ENCODE measurements at regions not wholly inside any gene's neighbourhood (a gene's known extent, or its start where the extent isn't known, plus 50 kb on each side); places are given as distances from the start of the nearest gene placed in this dataset.

DNA sequence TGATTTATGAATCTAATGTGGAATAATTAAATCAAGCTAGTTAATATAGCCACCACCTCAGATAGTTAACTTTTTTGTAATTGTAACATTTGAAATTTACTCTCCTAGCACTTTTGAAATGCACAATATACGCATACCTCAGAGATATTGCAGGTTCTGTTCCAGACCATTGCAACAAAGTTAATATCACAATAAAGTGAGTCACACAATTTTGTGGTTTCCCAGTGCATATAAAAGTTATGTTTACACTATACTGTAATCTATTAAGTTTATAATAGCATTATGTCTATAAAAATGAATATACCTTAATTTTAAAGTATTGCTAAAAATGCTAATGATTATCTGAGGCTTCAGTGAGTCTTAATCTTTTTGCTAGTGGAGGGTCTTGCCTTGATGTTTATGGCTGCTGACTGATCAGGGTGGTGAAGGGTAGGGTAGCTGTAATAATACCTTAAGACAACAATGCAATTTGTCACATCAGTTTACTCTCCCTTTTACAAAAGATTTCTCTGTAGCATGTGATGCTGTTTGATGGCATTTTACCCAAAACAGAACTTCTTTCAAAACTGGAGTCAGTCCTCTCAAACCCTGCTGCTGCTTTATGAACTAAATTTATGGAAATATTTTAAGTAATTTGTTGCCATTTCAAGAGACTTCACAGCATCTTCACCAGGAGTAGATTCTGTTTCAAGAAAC lies 235.1 kb upstream of the ADAMTSL1 start (continued):
- no peak for TF ChIP-seq ZFP41 (CRISPR knock-in tag; IDR thresholded peaks at IDR 0.05; ENCODE audit: borderline replicate concordance)
- TF ChIP-seq NFYC (CRISPR knock-in tag; IDR thresholded peaks at IDR 0.05), result no peak
- TF ChIP-seq, protein P1, sequence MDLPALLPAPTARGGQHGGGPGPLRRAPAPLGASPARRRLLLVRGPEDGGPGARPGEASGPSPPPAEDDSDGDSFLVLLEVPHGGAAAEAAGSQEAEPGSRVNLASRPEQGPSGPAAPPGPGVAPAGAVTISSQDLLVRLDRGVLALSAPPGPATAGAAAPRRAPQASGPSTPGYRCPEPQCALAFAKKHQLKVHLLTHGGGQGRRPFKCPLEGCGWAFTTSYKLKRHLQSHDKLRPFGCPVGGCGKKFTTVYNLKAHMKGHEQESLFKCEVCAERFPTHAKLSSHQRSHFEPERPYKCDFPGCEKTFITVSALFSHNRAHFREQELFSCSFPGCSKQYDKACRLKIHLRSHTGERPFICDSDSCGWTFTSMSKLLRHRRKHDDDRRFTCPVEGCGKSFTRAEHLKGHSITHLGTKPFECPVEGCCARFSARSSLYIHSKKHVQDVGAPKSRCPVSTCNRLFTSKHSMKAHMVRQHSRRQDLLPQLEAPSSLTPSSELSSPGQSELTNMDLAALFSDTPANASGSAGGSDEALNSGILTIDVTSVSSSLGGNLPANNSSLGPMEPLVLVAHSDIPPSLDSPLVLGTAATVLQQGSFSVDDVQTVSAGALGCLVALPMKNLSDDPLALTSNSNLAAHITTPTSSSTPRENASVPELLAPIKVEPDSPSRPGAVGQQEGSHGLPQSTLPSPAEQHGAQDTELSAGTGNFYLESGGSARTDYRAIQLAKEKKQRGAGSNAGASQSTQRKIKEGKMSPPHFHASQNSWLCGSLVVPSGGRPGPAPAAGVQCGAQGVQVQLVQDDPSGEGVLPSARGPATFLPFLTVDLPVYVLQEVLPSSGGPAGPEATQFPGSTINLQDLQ (CRISPR knock-in tag; IDR thresholded peaks at IDR 0.05), result no peak

DNA sequence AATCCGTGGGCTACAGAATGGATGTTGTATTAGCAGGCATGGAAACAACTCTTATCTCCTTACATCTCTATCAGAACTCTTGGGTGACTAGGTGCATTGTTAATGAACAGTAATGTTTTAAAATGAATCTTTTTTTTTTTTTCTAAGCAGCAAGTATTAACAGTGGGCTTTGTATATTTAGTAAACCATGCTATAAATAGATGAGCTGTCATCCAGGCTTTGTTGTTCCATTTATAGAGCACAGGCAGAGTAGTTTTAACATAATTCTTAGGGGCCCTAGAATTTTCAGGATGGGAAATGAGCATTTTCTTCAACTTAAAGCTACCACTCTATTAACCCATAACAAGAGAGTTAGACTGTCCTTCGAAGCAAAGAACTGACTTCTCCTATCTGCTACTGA lies 233.7 kb upstream of the ADAMTSL1 start:
- FAIRE-seq, result no peak
- intact Hi-C loops (cut with micrococcal nuclease; ENCODE audit: unreplicated experiment), result no loop called here
- POLR2A ChIA-PET, result no interaction called here
- no peak overlapping the region for H3K4me3 ChIP-seq (replicated peaks in 1 of 3; ENCODE audit: insufficient read depth in 1 of 3, low read depth in 2 of 3, low read length in 3 of 3)
- H3K4me2 ChIP-seq (ENCODE audit: low read depth, low read length), result no peak overlapping the region
- TF ChIP-seq, protein P2, sequence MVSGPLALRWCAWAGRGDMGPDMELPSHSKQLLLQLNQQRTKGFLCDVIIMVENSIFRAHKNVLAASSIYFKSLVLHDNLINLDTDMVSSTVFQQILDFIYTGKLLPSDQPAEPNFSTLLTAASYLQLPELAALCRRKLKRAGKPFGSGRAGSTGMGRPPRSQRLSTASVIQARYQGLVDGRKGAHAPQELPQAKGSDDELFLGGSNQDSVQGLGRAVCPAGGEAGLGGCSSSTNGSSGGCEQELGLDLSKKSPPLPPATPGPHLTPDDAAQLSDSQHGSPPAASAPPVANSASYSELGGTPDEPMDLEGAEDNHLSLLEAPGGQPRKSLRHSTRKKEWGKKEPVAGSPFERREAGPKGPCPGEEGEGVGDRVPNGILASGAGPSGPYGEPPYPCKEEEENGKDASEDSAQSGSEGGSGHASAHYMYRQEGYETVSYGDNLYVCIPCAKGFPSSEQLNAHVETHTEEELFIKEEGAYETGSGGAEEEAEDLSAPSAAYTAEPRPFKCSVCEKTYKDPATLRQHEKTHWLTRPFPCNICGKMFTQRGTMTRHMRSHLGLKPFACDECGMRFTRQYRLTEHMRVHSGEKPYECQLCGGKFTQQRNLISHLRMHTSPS (CRISPR knock-in tag; IDR thresholded peaks at IDR 0.05; ENCODE audit: low read depth), result no peak
- TF ChIP-seq TBX3 (IDR thresholded peaks at IDR 0.05; ENCODE audit: borderline replicate concordance), result no peak
- TF ChIP-seq ZFP62 (CRISPR knock-in tag; IDR thresholded peaks at IDR 0.05), result no peak
- TF ChIP-seq HNRNPH1 (optimal IDR thresholded peaks at IDR 0.05; ENCODE audit: low read depth, low read length), result no peak
- TF ChIP-seq, protein P3, sequence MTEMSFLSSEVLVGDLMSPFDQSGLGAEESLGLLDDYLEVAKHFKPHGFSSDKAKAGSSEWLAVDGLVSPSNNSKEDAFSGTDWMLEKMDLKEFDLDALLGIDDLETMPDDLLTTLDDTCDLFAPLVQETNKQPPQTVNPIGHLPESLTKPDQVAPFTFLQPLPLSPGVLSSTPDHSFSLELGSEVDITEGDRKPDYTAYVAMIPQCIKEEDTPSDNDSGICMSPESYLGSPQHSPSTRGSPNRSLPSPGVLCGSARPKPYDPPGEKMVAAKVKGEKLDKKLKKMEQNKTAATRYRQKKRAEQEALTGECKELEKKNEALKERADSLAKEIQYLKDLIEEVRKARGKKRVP (CRISPR knock-in tag; IDR thresholded peaks at IDR 0.05), result no peak
- in situ Hi-C loops (cut with HindIII; ENCODE audit: extremely low pct_ligation_motif_present, low pct_unique_long_range_greater_than_20kb), result no loop called here
- no peak for ATAC-seq
- H3K27ac ChIP-seq (ENCODE audit: extremely low read length, insufficient read depth, low read length), result no peak overlapping the region
- no TSS peak for BruUV-seq (replicated peaks)
- no peaks in the 10 kb centered on the region for H3K79me2 ChIP-seq (ENCODE audit: insufficient read depth, low read length)
- H3K27me3 ChIP-seq (ENCODE audit: control insufficient read depth in 1 of 2, insufficient read depth in 2 of 2, low read length in 2 of 2), result no peaks in the 10 kb centered on the region
- no peaks in the 10 kb centered on the region for H3K36me3 ChIP-seq (replicated peaks in 1 of 2; ENCODE audit: control insufficient read depth in 1 of 2, insufficient read depth in 2 of 2, low read length in 2 of 2)
- H3K4me1 ChIP-seq (ENCODE audit: insufficient read depth, low read length), result no peaks in the 10 kb centered on the region
- DNase-seq (ENCODE audit: low spot score), result no peak
- CTCF ChIA-PET (ENCODE audit: low intra/inter-chr PET ratio, low total read pairs), result no interaction called here
- 6% methylated on average over 2 of the region's 2 CpGs for WGBS (ENCODE audit: low lambda C conversion rate)
- no peaks in the 10 kb centered on the region for H4K20me1 ChIP-seq (ENCODE audit: insufficient read depth, low read length)
- H2AFZ ChIP-seq (ENCODE audit: low read length), result no peak overlapping the region
- H3K9ac ChIP-seq (ENCODE audit: insufficient read depth, low read depth, low read length), result no peak overlapping the region
- peaks cover 6% of the 10 kb centered on the region; the same call in 1 of the 2 replicates for H3K9me3 ChIP-seq (ENCODE audit: low read length)

All from HepG2 (cell line).